WTC11 (cell line): ENCODE measurements at regions not wholly inside any gene's neighbourhood (a gene's known extent, or its start where the extent isn't known, plus 50 kb on each side); places are given as distances from the start of the nearest gene placed in this dataset.

Experiments
- ATAC-seq: fragments of 200-7000 bp; cut with Tn5 transposase; 2 replicates; pipeline ENCODE4 v1.10.0; 2021; ENCODE audit warnings: mild to moderate bottlenecking, moderate library complexity
- CTCF ChIA-PET: fragments of 300-600 bp; sonication (Branson Sonifier 250); formaldehyde crosslinking; loops from one replicate; lab custom pipeline; 2021; ENCODE audit warnings: antibody characterized with exemption; lab: Charles Lee
- POLR2A ChIA-PET: fragments of 350-600 bp; sonication (Branson Sonifier 250); formaldehyde crosslinking; loops from one replicate; lab custom pipeline; 2021; ENCODE audit warnings: antibody characterized with exemption; lab: Charles Lee
- DNase-seq: peaks from one replicate; pipeline ENCODE4 v3.0.0; 2021; ENCODE audit warnings: low spot score
- H3K27ac Mint-ChIP-seq: 2 replicates; pipeline ENCODE4 v1.8.0; 2021; ENCODE audit warnings: mixed read lengths
- H3K27me3 Mint-ChIP-seq: 2 replicates; pipeline ENCODE4 v1.8.0; 2021; ENCODE audit warnings: low read depth, mild to moderate bottlenecking, moderate library complexity, mixed read lengths
- H3K36me3 Mint-ChIP-seq: 2 replicates; pipeline ENCODE4 v1.8.0; 2021; ENCODE audit warnings: mixed read lengths
- H3K4me1 Mint-ChIP-seq: 2 replicates; pipeline ENCODE4 v1.8.0; 2022; ENCODE audit warnings: mixed read lengths
- H3K4me3 Mint-ChIP-seq: 2 replicates; pipeline ENCODE4 v1.8.0; 2021; ENCODE audit warnings: mild to moderate bottlenecking, moderate library complexity, mixed read lengths
- H3K9me3 Mint-ChIP-seq: 2 replicates; pipeline ENCODE4 v1.8.0; 2021; ENCODE audit warnings: mixed read lengths
- ATF3 ChIP-seq: sonication (generic); formaldehyde crosslinking; conservative IDR thresholded peaks from 2 replicates; pipeline ENCODE4 v1.8.1; 2022; ENCODE audit warnings: mild to moderate bottlenecking, missing genetic modification reagents
- CDX4 ChIP-seq: fragments of 250-450 bp; sonication (Bioruptor Pico); IDR thresholded peaks from 2 replicates; pipeline ENCODE4 v1.9.0; 2021; ENCODE audit warnings: moderate library complexity, mild to moderate bottlenecking, inconsistent platforms, borderline replicate concordance
- E2F1 ChIP-seq: sonication (generic); formaldehyde crosslinking; IDR thresholded peaks from 2 replicates; pipeline ENCODE4 v1.8.0; 2022; ENCODE audit warnings: mild to moderate bottlenecking, missing genetic modification reagents
- MLX ChIP-seq: sonication (generic); formaldehyde crosslinking; IDR thresholded peaks from 2 replicates; pipeline ENCODE4 v1.8.1; 2023; ENCODE audit warnings: mild to moderate bottlenecking, missing genetic modification reagents, moderate library complexity
- MXD4 ChIP-seq: fragments of 250-450 bp; sonication (Bioruptor Pico); IDR thresholded peaks from 2 replicates; pipeline ENCODE4 v1.8.0; 2021; ENCODE audit warnings: mild to moderate bottlenecking, moderate library complexity, borderline replicate concordance
- MYBL2 ChIP-seq: sonication (generic); formaldehyde crosslinking; IDR thresholded peaks from 2 replicates; pipeline ENCODE4 v1.8.1; 2023; ENCODE audit warnings: mild to moderate bottlenecking, moderate library complexity, missing genetic modification reagents
- PRDM15 ChIP-seq: sonication (generic); formaldehyde crosslinking; IDR thresholded peaks from 2 replicates; pipeline ENCODE4 v1.8.0; 2022; ENCODE audit warnings: missing genetic modification reagents
- PREB ChIP-seq: sonication (generic); formaldehyde crosslinking; IDR thresholded peaks from 2 replicates; pipeline ENCODE4 v1.8.1; 2022; ENCODE audit warnings: mild to moderate bottlenecking, missing genetic modification reagents, moderate library complexity, borderline replicate concordance
- RELA ChIP-seq: sonication (generic); formaldehyde crosslinking; IDR thresholded peaks from 2 replicates; pipeline ENCODE4 v1.8.1; 2022; ENCODE audit warnings: missing genetic modification reagents, mild to moderate bottlenecking, borderline replicate concordance
- RORB ChIP-seq: fragments of 250-450 bp; sonication (Bioruptor Pico); IDR thresholded peaks from 2 replicates; pipeline ENCODE4 v1.9.0; 2021; ENCODE audit warnings: mild to moderate bottlenecking
- SMAD3 ChIP-seq: sonication (generic); formaldehyde crosslinking; IDR thresholded peaks from 2 replicates; pipeline ENCODE4 v1.8.0; 2022; ENCODE audit warnings: missing genetic modification reagents, mild to moderate bottlenecking, borderline replicate concordance
- SOX15 ChIP-seq: fragments of 250-450 bp; sonication (Bioruptor Pico); IDR thresholded peaks from 2 replicates; pipeline ENCODE4 v1.9.0; 2021; ENCODE audit warnings: mild to moderate bottlenecking
- ZNF121 ChIP-seq: sonication (generic); formaldehyde crosslinking; IDR thresholded peaks from 2 replicates; pipeline ENCODE4 v1.8.0; 2023; ENCODE audit warnings: missing genetic modification reagents
- ZNF425 ChIP-seq: fragments of 250-450 bp; sonication (Bioruptor Pico); conservative IDR thresholded peaks from 2 replicates; pipeline ENCODE4 v1.9.0; 2021; ENCODE audit warnings: mild to moderate bottlenecking
- ZNF532 ChIP-seq: fragments of 250-450 bp; sonication (Bioruptor Pico); IDR thresholded peaks from 2 replicates; pipeline ENCODE4 v1.9.0; 2021; ENCODE audit warnings: mild to moderate bottlenecking, borderline replicate concordance

GRCh38 chr6:9518431-9518830 is 896.4 kb downstream of the TFAP2A start (continued):
- TF ChIP-seq ZNF532: no peak
- no peak for TF ChIP-seq CDX4 (CRISPR knock-in tag)
- no peak for TF ChIP-seq ATF3
- TF ChIP-seq MXD4 (CRISPR knock-in tag): no peak
- TF ChIP-seq ZNF121 (CRISPR knock-in tag): no peak
- TF ChIP-seq MYBL2 (CRISPR knock-in tag): no peak
- TF ChIP-seq MLX (CRISPR knock-in tag): no peak
- no peak for TF ChIP-seq PRDM15 (CRISPR knock-in tag)
- TF ChIP-seq E2F1 (CRISPR knock-in tag): no peak
- TF ChIP-seq SOX15 (CRISPR knock-in tag): no peak
- TF ChIP-seq, all 79 proteins: peak for 0

GRCh38 chr6:9517806-9518205 is 897.1 kb downstream of the TFAP2A start:
- Mint-ChIP-seq H3K9me3 (peaks cover 2% of the 10 kb centered on the region), H3K27me3 (no peaks in the 10 kb centered on the region), H3K27ac (no peak overlapping the region), H3K4me3 (no peak overlapping the region)
- DNase-seq: no peak
- ChIA-PET CTCF (no interaction called here), POLR2A (no interaction called here)
- no peak for ATAC-seq
- TF ChIP-seq RORB (CRISPR knock-in tag): no peak
- no peak for TF ChIP-seq PREB
- TF ChIP-seq SMAD3: no peak
- no peak for TF ChIP-seq ZNF425 (CRISPR knock-in tag)
- TF ChIP-seq RELA (CRISPR knock-in tag): no peak
- TF ChIP-seq, all 79 proteins: peak for 0
- peaks cover 18% of the 10 kb centered on the region for H3K4me1 Mint-ChIP-seq
- H3K36me3 Mint-ChIP-seq: peaks cover 1% of the 10 kb centered on the region; the same call in 1 of the 2 replicates
